ENCODE measurements at regions not wholly inside any gene's neighbourhood (a gene's known extent, or its start where the extent isn't known, plus 50 kb on each side); places are given as distances from the start of the nearest gene placed in this dataset.

DNA sequence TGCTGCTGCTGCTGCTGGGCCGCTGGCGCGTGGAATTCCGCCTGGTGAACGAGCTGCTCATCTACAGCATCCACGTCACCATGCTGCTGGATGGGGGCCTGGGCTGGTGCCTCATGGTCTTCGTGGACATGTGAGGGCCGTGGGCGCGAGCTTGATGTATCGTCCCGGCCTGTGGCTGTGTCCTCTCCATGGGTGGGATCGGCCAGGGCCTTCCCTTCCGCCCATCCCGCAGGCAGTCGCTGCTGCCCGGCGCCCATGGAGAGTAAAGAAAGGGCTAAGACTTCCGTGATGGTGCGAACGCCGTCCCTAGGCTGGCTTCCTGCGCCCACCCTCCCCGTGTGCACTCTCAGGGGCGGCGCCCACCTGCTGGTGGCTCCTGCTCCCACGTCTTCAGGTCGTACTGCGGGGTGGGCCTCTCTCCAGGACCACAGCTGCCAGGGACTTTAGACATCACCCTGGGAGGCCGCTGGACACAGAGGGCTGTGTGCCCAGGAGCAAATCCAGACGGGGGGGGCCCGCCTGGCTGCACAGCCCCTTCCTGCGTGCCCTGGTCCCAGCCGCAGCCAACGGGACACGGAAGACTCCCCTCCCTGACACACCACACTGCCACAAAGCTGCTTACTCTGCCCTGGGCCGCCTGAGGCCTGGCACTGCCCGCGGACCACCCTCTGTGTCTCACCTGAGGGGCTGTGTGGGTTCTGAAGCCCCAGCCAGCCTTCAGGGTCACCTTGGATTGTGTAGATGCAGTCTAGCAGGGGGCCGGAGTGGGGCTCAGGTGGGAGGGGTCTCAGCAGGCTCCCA, 167.5 kb downstream of the SEPTIN7 start:
- FAIRE-seq, result no peak
- no peaks in the 10 kb centered on the region for H3K79me2 ChIP-seq (ENCODE audit: control insufficient read depth, insufficient read depth, low read length)
- SMC1A ChIA-PET (ENCODE audit: uncharacterized antibody, unreplicated experiment), result no interaction called here
- peaks cover 0 to 4% of the 10 kb centered on the region in 2 experiments; a peak in 2 of 4 replicates for H3K27me3 ChIP-seq (replicated peaks in 1 of 2; ENCODE audit: control insufficient read depth in 2 of 2, insufficient read depth in 2 of 2, low read length in 1 of 2)
- H3K27ac ChIP-seq (ENCODE audit: control insufficient read depth, insufficient read depth), result no peak overlapping the region
- POLR2A ChIA-PET, result interaction anchor here (0.6 kb wide), 1 partner anchor 13 kb away, joined by 3 read pairs; no protein-coding TSS in a partner anchor
- WGBS (ENCODE audit: insufficient coverage, insufficient replicate concordance, low lambda C conversion rate, missing lambda C conversion rate), result 67% methylated on average over 38 of the region's 40 CpGs
- no TSS peak for BruUV-seq (replicated peaks)
- H4K20me1 ChIP-seq (ENCODE audit: control insufficient read depth, insufficient read depth), result no peaks in the 10 kb centered on the region
- RAD21 ChIA-PET (ENCODE audit: unreplicated experiment), result no interaction called here
- no peak overlapping the region for H3K4me3 ChIP-seq
- no peak overlapping the region for H2AFZ ChIP-seq (ENCODE audit: control insufficient read depth, low read depth, low read length)
- no peaks in the 10 kb centered on the region for H3K36me3 ChIP-seq (ENCODE audit: control insufficient read depth in 2 of 2, insufficient read depth in 2 of 2, low read length in 1 of 2)
- DNase-seq (ENCODE audit: low read depth, low spot score), result no peak
- ATAC-seq, result no peak
- no peak overlapping the region for H3K9ac ChIP-seq (ENCODE audit: control insufficient read depth, insufficient read depth, low read length)
- H3K4me2 ChIP-seq (ENCODE audit: control insufficient read depth, insufficient read depth), result no peak overlapping the region
- H3K9me3 ChIP-seq (replicated peaks; ENCODE audit: control insufficient read depth, insufficient read depth, low read length), result no peaks in the 10 kb centered on the region
- in situ Hi-C loops (cut with MboI) (no loop called here), intact Hi-C loops (cut with micrococcal nuclease; ENCODE audit: unreplicated experiment) (no loop called here)
- CTCF ChIA-PET, result interaction anchor here (0.9 to 1.6 kb wide), 3 partner anchors 8 to 52 kb away, joined by 3 to 5 read pairs (median 3); no protein-coding TSS in a partner anchor
- no peak for TF ChIP-seq NFIC (IDR thresholded peaks at IDR 0.05; ENCODE audit: low read depth, low read length)
- TF ChIP-seq, protein P1, sequence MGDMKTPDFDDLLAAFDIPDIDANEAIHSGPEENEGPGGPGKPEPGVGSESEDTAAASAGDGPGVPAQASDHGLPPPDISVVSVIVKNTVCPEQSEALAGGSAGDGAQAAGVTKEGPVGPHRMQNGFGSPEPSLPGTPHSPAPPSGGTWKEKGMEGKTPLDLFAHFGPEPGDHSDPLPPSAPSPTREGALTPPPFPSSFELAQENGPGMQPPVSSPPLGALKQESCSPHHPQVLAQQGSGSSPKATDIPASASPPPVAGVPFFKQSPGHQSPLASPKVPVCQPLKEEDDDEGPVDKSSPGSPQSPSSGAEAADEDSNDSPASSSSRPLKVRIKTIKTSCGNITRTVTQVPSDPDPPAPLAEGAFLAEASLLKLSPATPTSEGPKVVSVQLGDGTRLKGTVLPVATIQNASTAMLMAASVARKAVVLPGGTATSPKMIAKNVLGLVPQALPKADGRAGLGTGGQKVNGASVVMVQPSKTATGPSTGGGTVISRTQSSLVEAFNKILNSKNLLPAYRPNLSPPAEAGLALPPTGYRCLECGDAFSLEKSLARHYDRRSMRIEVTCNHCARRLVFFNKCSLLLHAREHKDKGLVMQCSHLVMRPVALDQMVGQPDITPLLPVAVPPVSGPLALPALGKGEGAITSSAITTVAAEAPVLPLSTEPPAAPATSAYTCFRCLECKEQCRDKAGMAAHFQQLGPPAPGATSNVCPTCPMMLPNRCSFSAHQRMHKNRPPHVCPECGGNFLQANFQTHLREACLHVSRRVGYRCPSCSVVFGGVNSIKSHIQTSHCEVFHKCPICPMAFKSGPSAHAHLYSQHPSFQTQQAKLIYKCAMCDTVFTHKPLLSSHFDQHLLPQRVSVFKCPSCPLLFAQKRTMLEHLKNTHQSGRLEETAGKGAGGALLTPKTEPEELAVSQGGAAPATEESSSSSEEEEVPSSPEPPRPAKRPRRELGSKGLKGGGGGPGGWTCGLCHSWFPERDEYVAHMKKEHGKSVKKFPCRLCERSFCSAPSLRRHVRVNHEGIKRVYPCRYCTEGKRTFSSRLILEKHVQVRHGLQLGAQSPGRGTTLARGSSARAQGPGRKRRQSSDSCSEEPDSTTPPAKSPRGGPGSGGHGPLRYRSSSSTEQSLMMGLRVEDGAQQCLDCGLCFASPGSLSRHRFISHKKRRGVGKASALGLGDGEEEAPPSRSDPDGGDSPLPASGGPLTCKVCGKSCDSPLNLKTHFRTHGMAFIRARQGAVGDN (IDR thresholded peaks at IDR 0.05), result no peak
- TF ChIP-seq CHD2 (IDR thresholded peaks at IDR 0.05; ENCODE audit: borderline replicate concordance, low read depth, low read length), result no peak
- TF ChIP-seq POLR2A (IDR thresholded peaks at IDR 0.05; ENCODE audit: low read depth, low read length), result no peak
- TF ChIP-seq ZNF384 (IDR thresholded peaks at IDR 0.05; ENCODE audit: borderline replicate concordance, low read depth, low read length), result no peak
- no peak for TF ChIP-seq BCLAF1 (IDR thresholded peaks at IDR 0.05)
- no peak for TF ChIP-seq ZNF207 (IDR thresholded peaks at IDR 0.05; ENCODE audit: borderline replicate concordance)
- no peak for TF ChIP-seq NFXL1 (IDR thresholded peaks at IDR 0.05; ENCODE audit: borderline replicate concordance)
- TF ChIP-seq POLR2AphosphoS2 (IDR thresholded peaks at IDR 0.05; ENCODE audit: low read depth, low read length), result no peak
- TF ChIP-seq HSF1 (IDR thresholded peaks at IDR 0.05; ENCODE audit: low read depth, low read length), result no peak
- no peaks in the 10 kb centered on the region for H3K4me1 ChIP-seq (ENCODE audit: control insufficient read depth, insufficient read depth, low read length)
